ENCODE measurements at regions not wholly inside any gene's neighbourhood (a gene's known extent, or its start where the extent isn't known, plus 50 kb on each side); places are given as distances from the start of the nearest gene placed in this dataset.

DNA sequence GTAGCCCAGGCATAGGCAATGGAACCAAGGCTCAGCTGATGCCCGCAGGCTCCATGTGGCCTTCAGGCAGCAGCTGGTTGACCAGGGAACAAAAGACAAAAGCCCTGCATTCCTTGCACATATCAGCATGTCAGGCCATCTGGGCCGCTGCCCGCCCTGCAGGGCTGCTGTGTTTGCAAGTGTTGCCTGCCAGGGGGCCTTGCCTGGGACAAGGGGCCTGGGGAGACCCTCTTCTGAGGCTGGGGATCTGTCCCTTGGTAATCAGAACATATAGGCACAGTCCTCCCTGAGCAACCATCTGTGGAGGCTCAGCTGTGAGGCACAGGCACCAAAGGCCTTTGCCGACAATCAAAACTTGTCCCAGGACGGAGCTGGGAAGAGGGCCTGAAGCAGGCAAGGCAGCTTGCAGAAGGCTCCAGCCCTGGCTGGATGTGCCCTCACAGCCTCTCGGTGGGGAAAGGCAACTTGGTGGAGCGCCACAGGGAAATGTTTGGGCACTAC lies 138.2 kb downstream of the TPRA1 start:
- H3K9me3 ChIP-seq (ENCODE audit: insufficient read depth, low read depth, low read length) = no peaks in the 10 kb centered on the region
- Mint-ChIP-seq H3K9me3 (ENCODE audit: unreplicated experiment) (peaks cover 2% of the 10 kb centered on the region), H3K4me3 (ENCODE audit: unreplicated experiment) (no peak overlapping the region), H3K27ac (ENCODE audit: unreplicated experiment) (no peak overlapping the region), H3K36me3 (ENCODE audit: low read depth, unreplicated experiment) (no peaks in the 10 kb centered on the region), H3K27me3 (ENCODE audit: low read depth, unreplicated experiment) (peaks cover 52% of the 10 kb centered on the region), H3K4me1 (ENCODE audit: low read depth, unreplicated experiment) (peaks cover 8% of the 10 kb centered on the region)
- H3K79me2 ChIP-seq (ENCODE audit: insufficient read depth, low read length) = no peaks in the 10 kb centered on the region
- peaks cover 20% of the 10 kb centered on the region for H3K27me3 ChIP-seq (ENCODE audit: insufficient read depth, low read length)
- H2AFZ ChIP-seq (ENCODE audit: low read depth, low read length) = no peak overlapping the region
- TF ChIP-seq EZH2 (IDR thresholded peaks at IDR 0.05; ENCODE audit: insufficient read depth, low read length) = no peak
- TF ChIP-seq, protein P1, sequence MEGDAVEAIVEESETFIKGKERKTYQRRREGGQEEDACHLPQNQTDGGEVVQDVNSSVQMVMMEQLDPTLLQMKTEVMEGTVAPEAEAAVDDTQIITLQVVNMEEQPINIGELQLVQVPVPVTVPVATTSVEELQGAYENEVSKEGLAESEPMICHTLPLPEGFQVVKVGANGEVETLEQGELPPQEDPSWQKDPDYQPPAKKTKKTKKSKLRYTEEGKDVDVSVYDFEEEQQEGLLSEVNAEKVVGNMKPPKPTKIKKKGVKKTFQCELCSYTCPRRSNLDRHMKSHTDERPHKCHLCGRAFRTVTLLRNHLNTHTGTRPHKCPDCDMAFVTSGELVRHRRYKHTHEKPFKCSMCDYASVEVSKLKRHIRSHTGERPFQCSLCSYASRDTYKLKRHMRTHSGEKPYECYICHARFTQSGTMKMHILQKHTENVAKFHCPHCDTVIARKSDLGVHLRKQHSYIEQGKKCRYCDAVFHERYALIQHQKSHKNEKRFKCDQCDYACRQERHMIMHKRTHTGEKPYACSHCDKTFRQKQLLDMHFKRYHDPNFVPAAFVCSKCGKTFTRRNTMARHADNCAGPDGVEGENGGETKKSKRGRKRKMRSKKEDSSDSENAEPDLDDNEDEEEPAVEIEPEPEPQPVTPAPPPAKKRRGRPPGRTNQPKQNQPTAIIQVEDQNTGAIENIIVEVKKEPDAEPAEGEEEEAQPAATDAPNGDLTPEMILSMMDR (IDR thresholded peaks at IDR 0.05; ENCODE audit: insufficient read depth, low read depth, low read length) = no peak
- FAIRE-seq (no peak), DNase-seq (ENCODE audit: low read depth) (no peak)
- H3K4me1 ChIP-seq (ENCODE audit: insufficient read depth, low read length) = peaks cover 16% of the 10 kb centered on the region
- no peaks in the 10 kb centered on the region for H4K20me1 ChIP-seq (ENCODE audit: insufficient read depth, low read length)
- no peak overlapping the region for H3K4me2 ChIP-seq (ENCODE audit: low read length)
- no peaks in the 10 kb centered on the region for H3K36me3 ChIP-seq (ENCODE audit: insufficient read depth, low read length)
- H3K4me3 ChIP-seq (ENCODE audit: insufficient read depth, low read depth, low read length) = no peak overlapping the region
- H3K9ac ChIP-seq (ENCODE audit: low read length) = no peak overlapping the region
- no peak overlapping the region for H3K27ac ChIP-seq (ENCODE audit: low read depth, low read length)

DNA sequence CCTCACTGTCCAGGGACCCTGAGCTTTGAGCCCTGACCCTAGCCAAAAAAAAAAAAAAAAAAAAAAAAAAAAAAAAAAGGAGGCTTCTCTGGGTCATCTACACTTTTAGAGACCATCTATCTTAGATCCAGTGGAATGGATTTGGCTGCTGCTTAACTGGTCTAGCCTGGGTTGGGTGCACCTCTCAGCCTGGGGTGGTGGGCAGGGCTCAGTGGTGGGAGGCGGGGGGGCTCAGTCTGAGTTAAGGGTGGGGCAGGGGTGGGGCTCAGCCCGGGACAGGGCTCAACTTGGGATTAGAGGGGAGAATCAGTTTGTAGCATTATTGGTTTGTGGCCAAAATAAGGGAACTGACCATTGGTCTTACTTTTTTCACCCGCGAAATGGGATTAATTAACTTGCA lies 139.2 kb downstream of the TPRA1 start:
- FAIRE-seq (no peak), DNase-seq (ENCODE audit: low read depth) (no peak)
- H3K4me3 ChIP-seq (ENCODE audit: insufficient read depth, low read depth, low read length) = no peak overlapping the region
- H3K27me3 Mint-ChIP-seq (ENCODE audit: low read depth, unreplicated experiment) = peaks cover 60% of the 10 kb centered on the region
- H3K4me3 Mint-ChIP-seq (ENCODE audit: unreplicated experiment) = no peak overlapping the region
- no peak overlapping the region for H2AFZ ChIP-seq (ENCODE audit: low read depth, low read length)
- peaks cover 5% of the 10 kb centered on the region for H3K4me1 Mint-ChIP-seq (ENCODE audit: low read depth, unreplicated experiment)
- no peak overlapping the region for H3K4me2 ChIP-seq (ENCODE audit: low read length)
- TF ChIP-seq, protein P1 (IDR thresholded peaks at IDR 0.05; ENCODE audit: insufficient read depth, low read depth, low read length) = no peak
- TF ChIP-seq EZH2 (IDR thresholded peaks at IDR 0.05; ENCODE audit: insufficient read depth, low read length) = no peak
- H3K9me3 Mint-ChIP-seq (ENCODE audit: unreplicated experiment) = peaks cover 4% of the 10 kb centered on the region
- H4K20me1 ChIP-seq (ENCODE audit: insufficient read depth, low read length) = no peaks in the 10 kb centered on the region
- H3K36me3 Mint-ChIP-seq (ENCODE audit: low read depth, unreplicated experiment) = no peaks in the 10 kb centered on the region
- no peak overlapping the region for H3K27ac ChIP-seq (ENCODE audit: low read depth, low read length)
- no peak overlapping the region for H3K9ac ChIP-seq (ENCODE audit: low read length)
- H3K9me3 ChIP-seq (ENCODE audit: insufficient read depth, low read depth, low read length) = no peaks in the 10 kb centered on the region
- no peak overlapping the region for H3K27ac Mint-ChIP-seq (ENCODE audit: unreplicated experiment)
- H3K36me3 ChIP-seq (ENCODE audit: insufficient read depth, low read length) = no peaks in the 10 kb centered on the region
- H3K27me3 ChIP-seq (ENCODE audit: insufficient read depth, low read length) = peaks cover 20% of the 10 kb centered on the region
- peaks cover 6% of the 10 kb centered on the region for H3K4me1 ChIP-seq (ENCODE audit: insufficient read depth, low read length)
- no peaks in the 10 kb centered on the region for H3K79me2 ChIP-seq (ENCODE audit: insufficient read depth, low read length)

DNA sequence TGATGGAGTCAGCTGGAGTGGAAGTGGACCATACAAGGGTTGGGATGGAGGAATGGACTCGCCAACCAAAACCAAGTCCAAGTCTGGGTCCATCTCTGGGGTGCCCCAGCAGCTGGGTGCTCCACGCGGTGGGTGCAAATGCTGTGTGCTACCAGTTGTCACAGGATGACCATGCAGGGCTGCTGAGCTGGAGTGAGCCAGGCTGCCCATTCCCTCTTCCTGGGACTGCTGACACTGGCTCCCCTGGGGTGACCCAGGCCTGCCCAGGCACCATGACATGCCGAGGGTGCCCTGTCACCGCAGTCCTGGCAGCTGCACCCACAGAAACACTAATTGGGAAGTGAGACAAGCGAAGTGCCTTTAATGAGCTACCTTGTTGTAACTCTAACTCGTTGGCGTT lies 140.2 kb downstream of the TPRA1 start:
- no peak overlapping the region for H3K27ac Mint-ChIP-seq (ENCODE audit: unreplicated experiment)
- DNase-seq (ENCODE audit: low read depth) = no peak
- TF ChIP-seq, protein P1 (IDR thresholded peaks at IDR 0.05; ENCODE audit: insufficient read depth, low read depth, low read length) = no peak
- TF ChIP-seq EZH2 (IDR thresholded peaks at IDR 0.05; ENCODE audit: insufficient read depth, low read length) = no peak
- Histone ChIP-seq H3K9ac (ENCODE audit: low read length) (no peak overlapping the region), H3K4me3 (ENCODE audit: insufficient read depth, low read depth, low read length) (no peak overlapping the region), H4K20me1 (ENCODE audit: insufficient read depth, low read length) (no peaks in the 10 kb centered on the region), H3K79me2 (ENCODE audit: insufficient read depth, low read length) (no peaks in the 10 kb centered on the region), H3K36me3 (ENCODE audit: insufficient read depth, low read length) (no peaks in the 10 kb centered on the region), H2AFZ (ENCODE audit: low read depth, low read length) (no peak overlapping the region), H3K27ac (ENCODE audit: low read depth, low read length) (no peak overlapping the region), H3K9me3 (ENCODE audit: insufficient read depth, low read depth, low read length) (no peaks in the 10 kb centered on the region), H3K4me2 (ENCODE audit: low read length) (no peak overlapping the region), H3K27me3 (ENCODE audit: insufficient read depth, low read length) (peaks cover 20% of the 10 kb centered on the region), H3K4me1 (ENCODE audit: insufficient read depth, low read length) (no peaks in the 10 kb centered on the region)
- peaks cover 6% of the 10 kb centered on the region for H3K9me3 Mint-ChIP-seq (ENCODE audit: unreplicated experiment)
- H3K27me3 Mint-ChIP-seq (ENCODE audit: low read depth, unreplicated experiment) = peaks cover 69% of the 10 kb centered on the region
- no peaks in the 10 kb centered on the region for H3K36me3 Mint-ChIP-seq (ENCODE audit: low read depth, unreplicated experiment)
- peaks cover 3% of the 10 kb centered on the region for H3K4me1 Mint-ChIP-seq (ENCODE audit: low read depth, unreplicated experiment)
- FAIRE-seq = no peak
- no peak overlapping the region for H3K4me3 Mint-ChIP-seq (ENCODE audit: unreplicated experiment)
